Sciatic nerve (tissue), 2 donors: ENCODE measurements at regions not wholly inside any gene's neighbourhood (a gene's known extent, or its start where the extent isn't known, plus 50 kb on each side); places are given as distances from the start of the nearest gene placed in this dataset.
"Not testable (repeated sequence)": the region's sequence is repeated elsewhere in the genome, so short reads cannot be mapped to it uniquely, and the experiment has no call there.

ENCODE experiments used
- ATAC-seq: fragments of 200-7000 bp; cut with Tn5 transposase; one replicate; pipeline ENCODE4 v1.9.1; 2020; ENCODE audit warnings: mild to moderate bottlenecking, moderate library complexity
- DNase-seq: peaks from one replicate; pipeline ENCODE4 v3.0.0-alpha.2; 2020; ENCODE audit warnings: low spot score
- intact Hi-C: fragments of 100-400 bp; cut with DNase I; formaldehyde crosslinking; loops from one replicate; pipeline ENCODE4 v1.14.2; 2022
- donor health status: DM: no; HTN: no; CAD: no.
- donor health status: DM: no; HTN: no; CAD: no.

- intact Hi-C loops, DNase-seq, ATAC-seq: not testable (repeated sequence)
Measured at GRCh38 chr2:110338277-110339003, 126.1 kb upstream of the MTLN start.

GRCh38 chr2:110336071-110336470 is 123.7 kb upstream of the MTLN start:
- intact Hi-C loops, ATAC-seq, DNase-seq: not testable (repeated sequence)

- ATAC-seq, DNase-seq, intact Hi-C loops: not testable (repeated sequence)
Measured at GRCh38 chr2:110335415-110336049, 123.2 kb upstream of the MTLN start.

GRCh38 chr2:110333114-110334095 is 121.1 kb upstream of the MTLN start:
- not testable (repeated sequence) for ATAC-seq, DNase-seq

GRCh38 chr2:110331625-110332024 is 119.3 kb upstream of the MTLN start:
- intact Hi-C loops = not testable (repeated sequence)

More at GRCh38 chr2:110333114-110334095, 121.1 kb upstream of the MTLN start:
- intact Hi-C loops = not testable (repeated sequence)

GRCh38 chr2:110329760-110330159 is 117.4 kb upstream of the MTLN start:
- ATAC-seq, intact Hi-C loops, DNase-seq: not testable (repeated sequence)

More at GRCh38 chr2:110331625-110332024, 119.3 kb upstream of the MTLN start:
- DNase-seq, ATAC-seq: not testable (repeated sequence)

GRCh38 chr2:110329158-110329557 is 116.8 kb upstream of the MTLN start:
- not testable (repeated sequence) for ATAC-seq

GRCh38 chr2:110328677-110329076 is 116.3 kb upstream of the MTLN start:
- intact Hi-C loops, DNase-seq, ATAC-seq: not testable (repeated sequence)

More at GRCh38 chr2:110329158-110329557, 116.8 kb upstream of the MTLN start:
- DNase-seq, intact Hi-C loops: not testable (repeated sequence)

- DNase-seq, ATAC-seq, intact Hi-C loops: not testable (repeated sequence)
Measured at GRCh38 chr2:110323832-110324231, 111.5 kb upstream of the MTLN start.

GRCh38 chr2:110322535-110322934 is 110.2 kb upstream of the MTLN start:
- intact Hi-C loops, ATAC-seq, DNase-seq: not testable (repeated sequence)

GRCh38 chr2:110320834-110321563 is 108.7 kb upstream of the MTLN start:
- intact Hi-C loops, ATAC-seq, DNase-seq: not testable (repeated sequence)

- ATAC-seq, DNase-seq, intact Hi-C loops: not testable (repeated sequence)
Measured at GRCh38 chr2:110318898-110319297, 106.6 kb upstream of the MTLN start.

GRCh38 chr2:110317377-110317776 is 105.0 kb upstream of the MTLN start:
- intact Hi-C loops, ATAC-seq, DNase-seq: not testable (repeated sequence)

GRCh38 chr2:110316051-110316865 is 103.9 kb upstream of the MTLN start:
- DNase-seq, intact Hi-C loops: not testable (repeated sequence)
- peak; percentile 92 for ATAC-seq

- intact Hi-C loops, DNase-seq, ATAC-seq: not testable (repeated sequence)
Measured at GRCh38 chr2:110315054-110315820, 102.9 kb upstream of the MTLN start.

GRCh38 chr2:110314472-110314871 is 102.1 kb upstream of the MTLN start:
- ATAC-seq, DNase-seq, intact Hi-C loops: not testable (repeated sequence)
